Uterus (tissue), 3 donors: ENCODE measurements at regions not wholly inside any gene's neighbourhood (a gene's known extent, or its start where the extent isn't known, plus 50 kb on each side); places are given as distances from the start of the nearest gene placed in this dataset.

Source experiments
- DNase-seq, 2 donors: peaks; one replicate each; pipeline ENCODE4 v3.0.0-alpha.2; 2019 to 2020
- H3K27ac ChIP-seq, 2 donors: fragments of 200-600 bp; sonication (generic); 1 replicate in 1 of 2; 2 replicates in 1 of 2; pipeline ENCODE4 v1.5.1; 2016 to 2018
- H3K27me3 ChIP-seq, 2 donors: fragments of 200-600 bp; sonication (generic); one replicate each; pipeline ENCODE4 v1.5.1; 2018 to 2019; ENCODE audit warnings: control low read depth in 1 of 2
- H3K36me3 ChIP-seq, 2 donors: fragments of 200-600 bp; sonication (generic); one replicate each; pipeline ENCODE4 v1.5.1; 2019; ENCODE audit warnings: control low read depth in 1 of 2
- H3K4me1 ChIP-seq, 2 donors: fragments of 200-600 bp; sonication (generic); one replicate each; pipeline ENCODE4 v1.5.1; 2018 to 2019; ENCODE audit warnings: control low read depth in 1 of 2
- H3K4me3 ChIP-seq, 2 donors: fragments of 200-600 bp; sonication (generic); 1 replicate in 1 of 2; 2 replicates in 1 of 2; pipeline ENCODE4 v1.5.1; 2018 to 2019; ENCODE audit warnings: mild to moderate bottlenecking in 1 of 2
- H3K9me3 ChIP-seq, 2 donors: fragments of 200-600 bp; sonication (generic); one replicate each; pipeline ENCODE4 v1.5.1; 2019; ENCODE audit warnings: control low read depth in 1 of 2
- CTCF ChIP-seq, 4 experiments: fragments of 200-600 bp in 2 of 4; fragments of 450-650 bp in 2 of 4; sonication (generic) in 2 of 4; IDR thresholded peaks; one replicate each; pipeline ENCODE4 v1.5.1; 2016 to 2019; ENCODE audit warnings: antibody characterized with exemption in 4 of 4, mild to moderate bottlenecking in 2 of 4, moderate library complexity in 1 of 4
- POLR2A ChIP-seq, 2 donors: fragments of 450-650 bp; IDR thresholded peaks; one replicate each; pipeline ENCODE4 v1.6.1; 2016; ENCODE audit warnings: antibody characterized with exemption in 2 of 2, mild to moderate bottlenecking in 1 of 2, moderate library complexity in 1 of 2
- intact Hi-C: fragments of 100-400 bp; cut with DNase I; formaldehyde crosslinking; loops from one replicate; pipeline ENCODE4 v1.15.1; 2023; ENCODE audit warnings: low total_unique reads
- donor health status: DM: yes; HTN: yes; CAD: no.

- intact Hi-C loops, result no loop called here
- no peak overlapping the region for H3K27ac ChIP-seq
- H3K36me3 ChIP-seq, result no peaks in the 10 kb centered on the region
- H3K4me1 ChIP-seq, result no peaks in the 10 kb centered on the region
- H3K27me3 ChIP-seq, result no peaks in the 10 kb centered on the region
- H3K9me3 ChIP-seq, result no peaks in the 10 kb centered on the region
- no peak for DNase-seq
- no peak overlapping the region for H3K4me3 ChIP-seq
- TF ChIP-seq POLR2A (IDR thresholded peaks at IDR 0.05), result no peak
- no peak for TF ChIP-seq CTCF (IDR thresholded peaks at IDR 0.05)
These were observed 441.8 kb downstream of the IRS1 start for GRCh38 chr2:226357816-226358215.

GRCh38 chr2:226355600-226355999 is 444.0 kb downstream of the IRS1 start:
- intact Hi-C loops, result no loop called here
- TF ChIP-seq POLR2A (IDR thresholded peaks at IDR 0.05) (no peak), CTCF (IDR thresholded peaks at IDR 0.05) (no peak)
- Histone ChIP-seq H3K27ac (no peak overlapping the region), H3K27me3 (no peaks in the 10 kb centered on the region), H3K9me3 (no peaks in the 10 kb centered on the region), H3K4me3 (no peak overlapping the region), H3K4me1 (no peaks in the 10 kb centered on the region), H3K36me3 (no peaks in the 10 kb centered on the region)
- DNase-seq, result no peak

- Histone ChIP-seq H3K4me1 (no peaks in the 10 kb centered on the region), H3K27ac (no peak overlapping the region), H3K36me3 (no peaks in the 10 kb centered on the region), H3K9me3 (no peaks in the 10 kb centered on the region), H3K4me3 (no peak overlapping the region), H3K27me3 (no peaks in the 10 kb centered on the region)
- intact Hi-C loops, result no loop called here
- TF ChIP-seq CTCF (IDR thresholded peaks at IDR 0.05), result no peak
- no peak for TF ChIP-seq POLR2A (IDR thresholded peaks at IDR 0.05)
- no peak for DNase-seq
These were observed 445.2 kb downstream of the IRS1 start for GRCh38 chr2:226354434-226354833.

DNA sequence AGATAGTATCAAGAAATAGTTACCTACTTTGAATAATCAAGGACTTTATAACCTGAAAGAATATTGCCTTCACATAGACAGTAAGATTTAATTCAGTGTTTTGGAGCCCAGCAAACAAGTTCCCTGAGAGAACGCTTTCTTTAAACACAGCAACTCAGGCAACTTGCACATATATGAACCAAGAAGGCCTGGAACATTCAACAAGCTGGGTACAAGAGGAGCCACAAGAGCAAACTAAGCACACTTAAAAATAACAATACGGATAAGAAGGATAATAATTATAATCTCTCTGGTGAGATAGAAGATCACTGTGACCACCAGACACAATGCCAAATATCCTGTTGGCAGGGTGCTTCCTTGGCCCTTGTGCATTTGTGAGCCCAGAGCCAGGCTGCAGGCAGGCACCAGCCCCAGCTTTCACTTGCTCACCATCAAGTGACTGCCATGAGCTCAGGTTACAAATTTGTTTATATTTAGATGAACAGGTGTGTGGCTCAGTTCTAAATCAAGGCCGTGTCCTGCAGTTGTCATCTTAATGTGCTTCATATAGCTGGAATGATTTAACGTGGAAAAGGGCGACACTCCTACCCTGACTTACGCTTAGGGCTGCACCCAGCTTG is 446.6 kb downstream of the IRS1 start:
- TF ChIP-seq CTCF (IDR thresholded peaks at IDR 0.05) (no peak), POLR2A (IDR thresholded peaks at IDR 0.05) (no peak)
- intact Hi-C loops, result no loop called here
- Histone ChIP-seq H3K27me3 (no peaks in the 10 kb centered on the region), H3K9me3 (no peaks in the 10 kb centered on the region), H3K27ac (no peak overlapping the region), H3K36me3 (no peaks in the 10 kb centered on the region), H3K4me3 (no peak overlapping the region), H3K4me1 (no peaks in the 10 kb centered on the region)
- no peak for DNase-seq

DNA sequence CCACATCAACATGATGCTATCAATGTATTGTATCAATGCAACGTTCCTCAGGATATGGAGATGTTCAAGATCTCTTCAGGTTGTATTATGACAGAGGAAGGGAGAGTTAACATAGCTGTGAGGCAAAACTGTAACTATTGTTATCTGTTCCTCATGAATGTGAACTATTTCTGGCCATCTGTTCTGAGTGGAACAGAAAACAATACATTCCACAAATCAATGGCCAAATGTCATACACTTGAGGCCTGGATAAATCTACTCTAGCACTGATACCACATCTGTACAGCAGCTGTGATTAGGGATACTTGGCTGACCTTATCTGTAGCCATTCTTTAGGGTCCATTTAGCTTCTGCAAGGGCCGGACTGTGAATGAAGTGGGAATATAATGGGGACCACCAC is 447.9 kb downstream of the IRS1 start:
- Histone ChIP-seq H3K27ac (no peak overlapping the region), H3K4me3 (no peak overlapping the region), H3K4me1 (no peaks in the 10 kb centered on the region), H3K36me3 (no peaks in the 10 kb centered on the region), H3K27me3 (no peaks in the 10 kb centered on the region), H3K9me3 (no peaks in the 10 kb centered on the region)
- TF ChIP-seq POLR2A (IDR thresholded peaks at IDR 0.05) (no peak), CTCF (IDR thresholded peaks at IDR 0.05) (no peak)
- DNase-seq, result no peak
- intact Hi-C loops, result no loop called here
